Upper lobe of left lung (tissue), 6 donors: ENCODE measurements at regions not wholly inside any gene's neighbourhood (a gene's known extent, or its start where the extent isn't known, plus 50 kb on each side); places are given as distances from the start of the nearest gene placed in this dataset.

ENCODE experiments used
- ATAC-seq, 2 donors: fragments of 200-7000 bp; cut with Tn5 transposase; one replicate each; pipeline ENCODE4 v1.9.1; 2022; ENCODE audit warnings: mild to moderate bottlenecking in 2 of 2, moderate library complexity in 2 of 2; ENCODE audit not compliant: low FRiP score in 2 of 2
- DNase-seq, 2 donors: peaks; one replicate each; pipeline ENCODE4 v3.0.0-alpha.2; 2019 to 2020
- H3K27ac ChIP-seq, 4 donors: fragments of 200-600 bp; sonication (generic); one replicate each; pipeline ENCODE4 v1.5.1; 2016 to 2019
- H3K27me3 ChIP-seq, 4 donors: fragments of 200-600 bp; sonication (generic); one replicate each; pipeline ENCODE4 v1.5.1; 2017 to 2019
- H3K36me3 ChIP-seq, 4 donors: fragments of 200-600 bp; sonication (generic); one replicate each; pipeline ENCODE4 v1.5.1; 2016 to 2019
- H3K4me1 ChIP-seq, 4 donors: fragments of 200-600 bp; sonication (generic); one replicate each; pipeline ENCODE4 v1.5.1; 2018 to 2019
- H3K4me3 ChIP-seq, 4 donors: fragments of 200-600 bp; sonication (generic); one replicate each; pipeline ENCODE4 v1.5.1; 2017 to 2019; ENCODE audit warnings: mild to moderate bottlenecking in 2 of 4, moderate library complexity in 1 of 4
- H3K9me3 ChIP-seq, 4 donors: fragments of 200-600 bp; sonication (generic); one replicate each; pipeline ENCODE4 v1.5.1; 2018 to 2019
- CTCF ChIP-seq, 6 experiments: fragments of 450-650 bp in 4 of 6; fragments of 200-600 bp in 2 of 6; sonication (generic) in 2 of 6; IDR thresholded peaks; one replicate each; pipeline ENCODE4 v1.5.1; 2016 to 2019; ENCODE audit warnings: antibody characterized with exemption in 6 of 6
- EP300 ChIP-seq, 4 donors: sonication (generic); formaldehyde crosslinking; IDR thresholded peaks; one replicate each; pipeline ENCODE4 v1.5.1; 2017; ENCODE audit warnings: antibody characterized with exemption in 4 of 4, control low read depth in 2 of 4
- POLR2A ChIP-seq, 4 donors: fragments of 450-650 bp; IDR thresholded peaks; one replicate each; pipeline ENCODE4 v1.5.1; 2016 to 2017; ENCODE audit warnings: antibody characterized with exemption in 4 of 4, mild to moderate bottlenecking in 2 of 4
- POLR2AphosphoS5 ChIP-seq, 2 donors: sonication (generic); formaldehyde crosslinking; IDR thresholded peaks; one replicate each; pipeline ENCODE4 v1.5.1; 2017; ENCODE audit warnings: antibody characterized with exemption in 2 of 2
- WGBS, 2 donors: methylation state at CpG; one replicate each; pipeline ENCODE4 v1.1.5; 2017 to 2018; 5-methylcytosine and 5-hydroxymethylcytosine counted together
- donor health status: DM: no; HTN: no; CAD: no; lungs with moderate emphysema.
- donor health status: DM: no; HTN: yes; CAD: no; lungs with severe emphysema.

DNA sequence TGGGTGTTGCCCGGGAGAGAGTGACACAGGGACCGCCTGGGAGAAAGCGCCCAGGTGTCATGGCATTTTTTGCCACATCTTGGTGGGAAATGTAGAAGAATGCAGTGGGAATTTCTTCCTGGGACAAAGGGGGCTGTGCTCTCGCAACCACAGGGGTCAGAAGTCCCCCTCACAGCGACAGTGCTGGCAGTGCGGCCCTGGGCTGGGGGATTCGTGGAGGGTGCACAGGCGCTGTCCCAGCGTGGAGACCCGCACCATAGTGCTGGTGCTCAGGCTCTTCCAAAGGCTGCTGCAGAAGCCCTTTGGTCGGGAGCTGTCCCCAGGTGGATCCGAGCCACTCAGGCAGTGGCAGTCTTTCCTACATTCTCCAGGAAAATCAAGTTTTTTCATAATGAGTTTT lies 128.8 kb upstream of the SOX11 start:
- WGBS, 2 donors: 74 to 88% methylated on average over 9 to 12 of the region's 12 CpGs
- no peaks in the 10 kb centered on the region for H3K27me3 ChIP-seq
- DNase-seq: peak in 1 of 2 donors; percentile 44

GRCh38 chr2:5569256-5569655 lies 122.9 kb upstream of the SOX11 start:
- no peak overlapping the region for H3K27ac ChIP-seq
- H3K9me3 ChIP-seq: no peaks in the 10 kb centered on the region
- DNase-seq: no peak
- H3K4me1 ChIP-seq: no peaks in the 10 kb centered on the region
- H3K4me3 ChIP-seq: no peak overlapping the region
- no peaks in the 10 kb centered on the region for H3K27me3 ChIP-seq
- no peak for ATAC-seq
- 86 to 88% methylated on average over 5 of the region's 5 CpGs for WGBS, 2 donors
- no peak for TF ChIP-seq EP300 (IDR thresholded peaks at IDR 0.05)
- TF ChIP-seq CTCF (IDR thresholded peaks at IDR 0.05): no peak
- no peak for TF ChIP-seq POLR2A (IDR thresholded peaks at IDR 0.05)
- no peak for TF ChIP-seq POLR2AphosphoS5 (IDR thresholded peaks at IDR 0.05)
- H3K36me3 ChIP-seq: no peaks in the 10 kb centered on the region

More for the DNA sequence above, 128.8 kb upstream of the SOX11 start:
- TF ChIP-seq CTCF (IDR thresholded peaks at IDR 0.05) (no peak), POLR2A (IDR thresholded peaks at IDR 0.05) (no peak), POLR2AphosphoS5 (IDR thresholded peaks at IDR 0.05) (no peak), EP300 (IDR thresholded peaks at IDR 0.05) (no peak)
- ATAC-seq: no peak
- Histone ChIP-seq H3K4me1 (no peaks in the 10 kb centered on the region), H3K27ac (no peak overlapping the region), H3K36me3 (no peaks in the 10 kb centered on the region), H3K9me3 (no peaks in the 10 kb centered on the region), H3K4me3 (no peak overlapping the region)

DNA sequence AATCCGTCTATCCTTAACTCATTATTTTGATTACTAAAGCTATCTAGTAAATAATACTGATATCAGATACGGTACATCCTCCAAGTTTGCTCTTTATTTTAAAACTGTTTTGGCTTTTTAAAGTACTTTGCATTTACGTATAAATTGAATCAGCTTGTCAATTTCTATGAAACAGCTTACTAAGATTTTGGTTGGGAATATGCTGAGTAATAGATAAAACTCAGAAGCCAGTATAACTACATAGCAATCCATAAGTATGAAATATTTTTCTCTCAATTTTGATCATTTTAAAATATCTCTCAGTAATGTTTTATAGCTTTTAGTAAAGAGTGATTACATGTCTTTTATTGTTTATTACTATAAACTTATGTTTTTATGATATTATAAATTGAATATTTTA lies 116.2 kb upstream of the SOX11 start:
- Histone ChIP-seq H3K4me1 (no peaks in the 10 kb centered on the region), H3K27ac (no peak overlapping the region), H3K27me3 (no peaks in the 10 kb centered on the region), H3K9me3 (no peaks in the 10 kb centered on the region), H3K36me3 (no peaks in the 10 kb centered on the region), H3K4me3 (no peak overlapping the region)
- TF ChIP-seq EP300 (IDR thresholded peaks at IDR 0.05) (no peak), CTCF (IDR thresholded peaks at IDR 0.05) (no peak), POLR2A (IDR thresholded peaks at IDR 0.05) (no peak)
- ATAC-seq: no peak
- no peak for DNase-seq
- 90 to 97% methylated on average over 3 of the region's 3 CpGs for WGBS, 2 donors

GRCh38 chr2:5587766-5588165 lies 104.4 kb upstream of the SOX11 start:
- DNase-seq: no peak
- WGBS, 2 donors: 84 to 85% methylated on average over 11 of the region's 11 CpGs
- no peak for TF ChIP-seq POLR2A (IDR thresholded peaks at IDR 0.05)
- TF ChIP-seq CTCF (IDR thresholded peaks at IDR 0.05): no peak
- TF ChIP-seq POLR2AphosphoS5 (IDR thresholded peaks at IDR 0.05): no peak
- no peak for TF ChIP-seq EP300 (IDR thresholded peaks at IDR 0.05)
- no peaks in the 10 kb centered on the region for H3K9me3 ChIP-seq
- no peaks in the 10 kb centered on the region for H3K27me3 ChIP-seq
- ATAC-seq: no peak
- no peak overlapping the region for H3K27ac ChIP-seq
- H3K4me3 ChIP-seq: no peak overlapping the region
- no peaks in the 10 kb centered on the region for H3K4me1 ChIP-seq
- no peaks in the 10 kb centered on the region for H3K36me3 ChIP-seq

DNA sequence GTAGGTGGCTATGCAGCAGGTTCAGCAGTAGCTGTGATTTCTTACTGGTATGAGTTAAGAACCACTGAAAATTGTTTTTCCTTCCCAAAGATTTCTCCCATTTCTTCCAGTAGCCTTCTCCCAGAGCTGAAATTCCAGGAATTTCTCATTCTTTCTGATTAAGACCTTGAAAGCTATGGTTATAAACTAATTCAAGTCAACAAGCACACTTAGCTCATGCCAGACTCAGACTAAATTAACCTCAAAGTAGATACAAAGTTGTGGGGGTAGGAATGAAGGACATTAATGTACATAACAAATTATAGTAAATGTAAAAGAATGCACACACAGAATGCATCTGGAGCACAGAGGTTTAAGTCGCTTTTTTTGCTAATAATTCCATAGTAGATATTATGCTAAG lies 103.6 kb upstream of the SOX11 start:
- ATAC-seq (no peak), DNase-seq (no peak)
- Histone ChIP-seq H3K4me3 (no peak overlapping the region), H3K36me3 (no peaks in the 10 kb centered on the region), H3K9me3 (no peaks in the 10 kb centered on the region), H3K27me3 (no peaks in the 10 kb centered on the region), H3K27ac (no peak overlapping the region), H3K4me1 (no peaks in the 10 kb centered on the region)
- 70 to 92% methylated on average over 1 of the region's 1 CpG for whole genome bisulfite sequencing, 2 donors
- TF ChIP-seq EP300 (IDR thresholded peaks at IDR 0.05) (no peak), POLR2AphosphoS5 (IDR thresholded peaks at IDR 0.05) (no peak), CTCF (IDR thresholded peaks at IDR 0.05) (no peak), POLR2A (IDR thresholded peaks at IDR 0.05) (no peak)
